Stimulated activated naive B cell treated with anti-CD40 and anti-IgM and Interleukin-4, amounts not matched to agents 10 μg/mL and 1 μg/mL and 100 μg/mL, for 72 hours (primary cell): ENCODE measurements at regions not wholly inside any gene's neighbourhood (a gene's known extent, or its start where the extent isn't known, plus 50 kb on each side); places are given as distances from the start of the nearest gene placed in this dataset.
"Not testable (repeated sequence)": the region's sequence is repeated elsewhere in the genome, so short reads cannot be mapped to it uniquely, and the experiment has no call there.

Source experiments
- ATAC-seq, 2 donors: fragments of 150-1000 bp; cut with Tn5 transposase; replicated peaks; 2 replicates each; pipeline ENCODE4 v1.10.0; 2021; ENCODE audit warnings: moderate library complexity in 1 of 2
- DNase-seq: peaks from one replicate; pipeline ENCODE4 v3.0.0; 2021
- H3K27ac Mint-ChIP-seq: one replicate; pipeline ENCODE4 v1.8.0; 2022; ENCODE audit warnings: mild to moderate bottlenecking, mixed read lengths
- H3K27me3 Mint-ChIP-seq, 2 donors: one replicate each; pipeline ENCODE4 v1.8.0; 2022; ENCODE audit warnings: mixed read lengths in 2 of 2
- H3K36me3 Mint-ChIP-seq, 2 donors: one replicate each; pipeline ENCODE4 v1.8.0; 2022; ENCODE audit warnings: mixed read lengths in 2 of 2, mild to moderate bottlenecking in 1 of 2
- H3K4me1 Mint-ChIP-seq, 2 donors: one replicate each; pipeline ENCODE4 v1.8.0; 2022; ENCODE audit warnings: mixed read lengths in 2 of 2, mild to moderate bottlenecking in 1 of 2
- H3K4me3 Mint-ChIP-seq, 2 donors: one replicate each; pipeline ENCODE4 v1.8.0; 2022; ENCODE audit warnings: mild to moderate bottlenecking in 2 of 2, mixed read lengths in 2 of 2, moderate library complexity in 1 of 2
- H3K9me3 Mint-ChIP-seq, 2 donors: one replicate each; pipeline ENCODE4 v1.8.0; 2022; ENCODE audit warnings: mixed read lengths in 2 of 2, mild to moderate bottlenecking in 1 of 2

- Mint-ChIP-seq H3K4me3 (no peak overlapping the region), H3K9me3 (no peaks in the 10 kb centered on the region), H3K27ac (no peak overlapping the region), H3K27me3 (no peaks in the 10 kb centered on the region), H3K4me1 (no peaks in the 10 kb centered on the region), H3K36me3 (no peaks in the 10 kb centered on the region)
- ATAC-seq (no peak), DNase-seq (no peak)
Observed at GRCh38 chr4:64796581-64796980, 387.3 kb upstream of the TECRL start.

DNA sequence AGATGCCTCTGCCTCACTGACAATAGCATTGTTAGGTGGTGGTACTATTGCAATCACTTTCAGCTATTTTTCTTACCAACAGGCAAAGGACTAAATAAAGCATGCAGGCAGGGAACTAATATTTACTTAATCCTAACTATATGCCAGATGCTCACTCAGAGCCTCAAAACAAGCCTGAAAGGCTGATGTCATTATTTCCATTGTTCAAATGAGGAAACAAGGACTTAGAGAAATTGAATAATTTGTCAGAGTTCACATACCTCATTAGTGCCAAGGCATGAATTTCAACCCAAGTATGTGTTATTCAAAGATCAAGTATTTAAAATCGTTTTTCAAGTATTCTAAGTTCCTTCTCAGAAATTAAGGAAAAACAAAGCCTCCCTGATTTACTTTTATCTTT lies 374.9 kb upstream of the TECRL start:
- ATAC-seq (no peak), DNase-seq (no peak)
- H3K27me3 Mint-ChIP-seq: no peaks in the 10 kb centered on the region
- H3K4me1 Mint-ChIP-seq: no peaks in the 10 kb centered on the region
- H3K4me3 Mint-ChIP-seq: no peak overlapping the region
- H3K36me3 Mint-ChIP-seq: no peaks in the 10 kb centered on the region
- H3K27ac Mint-ChIP-seq: no peak overlapping the region
- H3K9me3 Mint-ChIP-seq: no peaks in the 10 kb centered on the region

GRCh38 chr4:64781737-64782326 lies 372.6 kb upstream of the TECRL start:
- ATAC-seq (no peak), DNase-seq (no peak)
- Mint-ChIP-seq H3K4me1 (no peaks in the 10 kb centered on the region), H3K36me3 (no peaks in the 10 kb centered on the region), H3K27me3 (no peaks in the 10 kb centered on the region), H3K4me3 (no peak overlapping the region), H3K9me3 (no peaks in the 10 kb centered on the region), H3K27ac (no peak overlapping the region)

- no peaks in the 10 kb centered on the region for H3K36me3 Mint-ChIP-seq
- no peaks in the 10 kb centered on the region for H3K9me3 Mint-ChIP-seq
Observed at GRCh38 chr4:64780664-64781063, 371.4 kb upstream of the TECRL start.

DNA sequence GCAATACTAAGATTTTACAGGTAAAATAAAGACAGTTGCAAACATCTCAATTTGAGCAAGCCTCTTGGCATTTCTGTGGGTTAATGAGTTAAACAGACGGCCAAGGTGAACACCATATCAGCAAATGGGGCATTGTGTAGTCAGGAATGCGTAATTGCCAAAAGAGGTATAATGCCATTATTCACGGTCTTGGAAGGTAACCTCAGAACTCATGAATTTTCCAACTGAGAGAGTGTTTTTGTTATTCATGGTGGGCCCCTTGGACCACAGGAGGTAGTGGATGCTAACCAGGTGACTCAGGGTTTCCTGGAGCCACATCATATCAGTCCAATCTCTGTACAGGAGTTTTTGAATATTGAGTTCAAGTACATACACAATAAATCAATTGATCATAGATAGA lies 368.0 kb upstream of the TECRL start:
- Mint-ChIP-seq H3K27me3 (no peaks in the 10 kb centered on the region), H3K4me3 (no peak overlapping the region), H3K4me1 (no peaks in the 10 kb centered on the region), H3K36me3 (no peaks in the 10 kb centered on the region), H3K9me3 (no peaks in the 10 kb centered on the region), H3K27ac (no peak overlapping the region)
- ATAC-seq: no peak
- no peak for DNase-seq

More at GRCh38 chr4:64780664-64781063, 371.4 kb upstream of the TECRL start:
- ATAC-seq (no peak), DNase-seq (no peak)
- Mint-ChIP-seq H3K27ac (no peak overlapping the region), H3K27me3 (no peaks in the 10 kb centered on the region), H3K4me3 (no peak overlapping the region), H3K4me1 (no peaks in the 10 kb centered on the region)

DNA sequence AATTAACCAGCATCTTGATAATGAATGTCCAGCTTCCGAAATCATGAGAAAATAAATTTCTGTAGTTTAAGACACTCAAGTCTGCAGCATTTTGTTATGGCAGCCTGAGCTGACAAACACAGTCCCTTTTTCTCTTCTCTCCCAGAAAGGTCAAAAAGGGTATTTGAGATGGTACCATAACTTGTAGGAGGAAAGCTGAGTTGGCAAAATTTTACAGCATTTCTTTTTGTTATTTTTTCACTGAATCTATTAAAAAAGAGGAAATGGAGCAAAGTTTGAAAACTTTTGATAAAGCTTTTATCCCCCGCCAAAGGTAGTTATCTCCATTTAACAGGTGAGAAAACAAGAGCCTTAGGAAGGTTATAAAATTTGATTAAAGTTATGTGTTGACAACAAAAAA lies 367.6 kb upstream of the TECRL start:
- DNase-seq (no peak), ATAC-seq (no peak)
- Mint-ChIP-seq H3K27ac (no peak overlapping the region), H3K4me1 (no peaks in the 10 kb centered on the region), H3K36me3 (no peaks in the 10 kb centered on the region), H3K9me3 (no peaks in the 10 kb centered on the region), H3K27me3 (no peaks in the 10 kb centered on the region), H3K4me3 (no peak overlapping the region)

DNA sequence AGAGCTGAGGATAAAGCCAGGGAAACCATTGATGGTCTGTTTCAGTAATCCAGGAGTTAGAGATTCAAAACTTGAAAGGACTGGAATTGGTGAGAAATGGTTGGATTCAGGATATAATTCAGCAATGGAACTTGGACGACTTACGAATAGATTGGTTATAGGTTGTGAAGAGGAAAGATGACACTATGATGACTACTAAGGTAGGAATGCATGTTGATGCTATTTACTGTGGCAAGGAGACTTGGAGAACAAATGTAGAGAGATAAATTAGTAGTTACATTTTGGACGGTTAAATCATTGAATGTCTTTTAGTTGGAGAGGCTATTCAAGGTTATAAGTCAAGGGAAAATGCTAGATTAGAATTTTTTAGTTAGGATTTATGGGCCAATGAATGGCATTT lies 365.4 kb upstream of the TECRL start:
- no peak overlapping the region for H3K27ac Mint-ChIP-seq
- no peaks in the 10 kb centered on the region for H3K4me1 Mint-ChIP-seq
- H3K9me3 Mint-ChIP-seq: no peaks in the 10 kb centered on the region
- ATAC-seq (no peak), DNase-seq (no peak)
- H3K4me3 Mint-ChIP-seq: no peak overlapping the region
- no peaks in the 10 kb centered on the region for H3K36me3 Mint-ChIP-seq
- no peaks in the 10 kb centered on the region for H3K27me3 Mint-ChIP-seq

- DNase-seq (no peak), ATAC-seq (no peak)
- Mint-ChIP-seq H3K27ac (no peak overlapping the region), H3K4me3 (no peak overlapping the region), H3K4me1 (no peaks in the 10 kb centered on the region), H3K9me3 (peaks cover 2 to 6% of the 10 kb centered on the region in 2 donors), H3K36me3 (no peaks in the 10 kb centered on the region), H3K27me3 (no peaks in the 10 kb centered on the region)
Observed at GRCh38 chr4:64771149-64771548, 361.9 kb upstream of the TECRL start.

- no peaks in the 10 kb centered on the region for H3K36me3 Mint-ChIP-seq
Observed at GRCh38 chr4:64767547-64767946, 358.3 kb upstream of the TECRL start.

DNA sequence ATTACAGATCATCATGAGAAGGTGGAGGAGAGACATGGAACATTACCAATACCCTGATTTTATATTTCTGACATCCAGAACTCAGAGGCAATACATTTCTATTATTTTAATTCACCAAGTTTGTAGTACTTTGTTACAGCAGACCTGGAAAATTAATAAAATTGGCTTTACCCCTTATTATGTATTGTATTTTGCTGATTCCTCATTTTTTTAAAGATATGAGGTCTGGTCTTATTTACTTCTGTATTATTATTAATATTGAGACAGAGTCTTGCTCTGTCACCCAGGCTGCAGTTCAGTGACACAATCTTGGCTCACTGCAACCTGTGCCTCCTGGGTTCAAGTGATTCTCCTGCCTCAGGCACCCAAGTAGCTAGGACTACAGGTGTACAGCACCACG lies 357.3 kb upstream of the TECRL start:
- H3K9me3 Mint-ChIP-seq: peaks cover 3 to 10% of the 10 kb centered on the region in 2 donors
- no peaks in the 10 kb centered on the region for H3K36me3 Mint-ChIP-seq
- ATAC-seq (no peak), DNase-seq (no peak)
- no peak overlapping the region for H3K4me3 Mint-ChIP-seq
- H3K27me3 Mint-ChIP-seq: no peaks in the 10 kb centered on the region
- H3K27ac Mint-ChIP-seq: no peak overlapping the region
- H3K4me1 Mint-ChIP-seq: no peaks in the 10 kb centered on the region

More at GRCh38 chr4:64767547-64767946, 358.3 kb upstream of the TECRL start:
- DNase-seq (no peak), ATAC-seq (no peak)
- no peak overlapping the region for H3K4me3 Mint-ChIP-seq
- H3K9me3 Mint-ChIP-seq: peaks cover 3 to 10% of the 10 kb centered on the region in 2 donors
- H3K27ac Mint-ChIP-seq: no peak overlapping the region
- H3K27me3 Mint-ChIP-seq: no peaks in the 10 kb centered on the region
- H3K4me1 Mint-ChIP-seq: no peaks in the 10 kb centered on the region

GRCh38 chr4:64756016-64756415 lies 346.8 kb upstream of the TECRL start:
- DNase-seq (no peak), ATAC-seq (no peak)
- Mint-ChIP-seq H3K36me3 (no peaks in the 10 kb centered on the region), H3K4me1 (no peaks in the 10 kb centered on the region), H3K27me3 (no peaks in the 10 kb centered on the region), H3K27ac (no peak overlapping the region), H3K9me3 (peaks cover 7 to 8% of the 10 kb centered on the region in 2 donors), H3K4me3 (no peak overlapping the region)

- Mint-ChIP-seq H3K27me3 (no peaks in the 10 kb centered on the region), H3K4me1 (no peaks in the 10 kb centered on the region), H3K9me3 (peaks cover 4 to 5% of the 10 kb centered on the region in 2 donors), H3K36me3 (no peaks in the 10 kb centered on the region), H3K27ac (no peak overlapping the region), H3K4me3 (no peak overlapping the region)
- DNase-seq (no peak), ATAC-seq (no peak)
Observed at GRCh38 chr4:64747919-64748715, 338.9 kb upstream of the TECRL start.

- H3K4me1 Mint-ChIP-seq: no peaks in the 10 kb centered on the region
- peaks cover 0 to 2% of the 10 kb centered on the region in 2 donors for H3K9me3 Mint-ChIP-seq
- H3K36me3 Mint-ChIP-seq: no peaks in the 10 kb centered on the region
- no peak for DNase-seq
- no peak for ATAC-seq
- H3K27ac Mint-ChIP-seq: no peak overlapping the region
- H3K4me3 Mint-ChIP-seq: no peak overlapping the region
- no peaks in the 10 kb centered on the region for H3K27me3 Mint-ChIP-seq
Observed at GRCh38 chr4:64738240-64738639, 329.0 kb upstream of the TECRL start.

GRCh38 chr4:64737854-64738138 lies 328.5 kb upstream of the TECRL start:
- H3K27me3 Mint-ChIP-seq, DNase-seq, H3K27ac Mint-ChIP-seq, H3K36me3 Mint-ChIP-seq, ATAC-seq, H3K4me1 Mint-ChIP-seq, H3K4me3 Mint-ChIP-seq, H3K9me3 Mint-ChIP-seq: not testable (repeated sequence)

- Mint-ChIP-seq H3K27ac (no peak overlapping the region), H3K4me3 (no peak overlapping the region), H3K4me1 (no peaks in the 10 kb centered on the region), H3K9me3 (peaks cover 2 to 3% of the 10 kb centered on the region in 2 donors), H3K27me3 (no peaks in the 10 kb centered on the region), H3K36me3 (no peaks in the 10 kb centered on the region)
- ATAC-seq: no peak
- DNase-seq: no peak
Observed at GRCh38 chr4:64737026-64737853, 328.0 kb upstream of the TECRL start.
